Left ventricle myocardium superior (tissue), 1 donor: ENCODE measurements at regions not wholly inside any gene's neighbourhood (a gene's known extent, or its start where the extent isn't known, plus 50 kb on each side); places are given as distances from the start of the nearest gene placed in this dataset.

Experiments
- ATAC-seq: fragments of 200-7000 bp; cut with Tn5 transposase; one replicate; pipeline ENCODE4 v1.9.1; 2020; ENCODE audit warnings: mild to moderate bottlenecking, moderate library complexity
- DNase-seq: peaks from one replicate; pipeline ENCODE4 v3.0.0-alpha.2; 2020
- intact Hi-C: fragments of 100-400 bp; cut with micrococcal nuclease; formaldehyde crosslinking; loops from one replicate; pipeline ENCODE4 v1.11.0; 2022
- donor health status: DM: no; HTN: yes; CAD: no; lungs with severe emphysema.

GRCh38 chr18:11289248-11289647 lies 139.9 kb upstream of the PIEZO2 start:
- no peak for ATAC-seq
- intact Hi-C loops = no loop called here

DNA sequence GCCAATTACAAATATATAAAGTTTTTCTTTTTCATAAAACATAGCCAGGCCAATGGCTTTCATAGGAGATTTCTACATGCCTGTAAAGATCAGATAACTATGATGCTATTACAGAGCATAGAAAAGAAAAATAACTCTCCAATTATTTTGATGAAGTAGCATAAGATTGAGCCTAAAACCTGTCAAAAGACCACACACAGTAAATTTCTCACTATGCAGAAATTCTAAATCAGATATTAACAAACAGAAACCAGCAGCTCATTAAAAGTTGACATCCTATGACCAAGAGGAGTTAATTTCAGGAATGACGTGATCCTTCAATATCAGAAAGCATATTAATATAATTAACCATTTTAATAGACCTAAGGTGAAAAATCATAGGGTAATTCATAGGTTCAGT lies 139.0 kb upstream of the PIEZO2 start:
- intact Hi-C loops = no loop called here
- ATAC-seq = no peak

More at GRCh38 chr18:11289248-11289647, 139.9 kb upstream of the PIEZO2 start:
- no peak for DNase-seq

GRCh38 chr18:11286431-11286830 lies 137.1 kb upstream of the PIEZO2 start:
- DNase-seq = no peak
- intact Hi-C loops = no loop called here
- no peak for ATAC-seq

More for the DNA sequence above, 139.0 kb upstream of the PIEZO2 start:
- DNase-seq = no peak

GRCh38 chr18:11284811-11285210 lies 135.4 kb upstream of the PIEZO2 start:
- ATAC-seq (no peak), DNase-seq (no peak)
- intact Hi-C loops = no loop called here

- ATAC-seq (no peak), DNase-seq (no peak)
- intact Hi-C loops = no loop called here
Measured at GRCh38 chr18:11284349-11284748, 135.0 kb upstream of the PIEZO2 start.

GRCh38 chr18:11283479-11284161 lies 134.3 kb upstream of the PIEZO2 start:
- intact Hi-C loops = no loop called here

GRCh38 chr18:11279461-11279860 lies 130.1 kb upstream of the PIEZO2 start:
- DNase-seq (no peak), ATAC-seq (no peak)
- intact Hi-C loops = no loop called here

More at GRCh38 chr18:11283479-11284161, 134.3 kb upstream of the PIEZO2 start:
- ATAC-seq = no peak
- no peak for DNase-seq

GRCh38 chr18:11276678-11277077 lies 127.3 kb upstream of the PIEZO2 start:
- DNase-seq (no peak), ATAC-seq (no peak)
- intact Hi-C loops = no loop called here

GRCh38 chr18:11274144-11274794 lies 124.9 kb upstream of the PIEZO2 start:
- intact Hi-C loops = no loop called here
- ATAC-seq = no peak

DNA sequence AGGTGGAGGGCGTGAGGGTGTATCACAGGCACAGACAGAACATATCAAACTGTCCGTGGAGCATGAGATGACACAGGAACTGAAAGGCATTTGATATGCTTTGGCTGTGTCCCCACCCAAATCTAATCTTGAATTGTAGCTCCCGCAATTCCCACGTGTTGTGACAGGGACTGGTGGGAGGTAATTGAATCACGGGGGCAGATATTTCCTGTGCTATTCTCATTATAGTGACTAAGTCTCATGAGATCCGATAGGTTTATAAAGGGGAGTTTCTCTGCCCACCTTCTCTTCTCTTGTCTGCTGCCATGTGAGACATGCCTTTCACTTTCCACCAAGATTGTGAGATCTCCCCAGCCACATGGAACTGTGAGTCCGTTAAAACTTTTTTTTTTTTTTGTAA lies 123.1 kb upstream of the PIEZO2 start:
- ATAC-seq (no peak), DNase-seq (no peak)
- intact Hi-C loops = no loop called here

More at GRCh38 chr18:11274144-11274794, 124.9 kb upstream of the PIEZO2 start:
- no peak for DNase-seq

GRCh38 chr18:11271954-11272353 lies 122.6 kb upstream of the PIEZO2 start:
- ATAC-seq (no peak), DNase-seq (no peak)
- intact Hi-C loops = no loop called here

DNA sequence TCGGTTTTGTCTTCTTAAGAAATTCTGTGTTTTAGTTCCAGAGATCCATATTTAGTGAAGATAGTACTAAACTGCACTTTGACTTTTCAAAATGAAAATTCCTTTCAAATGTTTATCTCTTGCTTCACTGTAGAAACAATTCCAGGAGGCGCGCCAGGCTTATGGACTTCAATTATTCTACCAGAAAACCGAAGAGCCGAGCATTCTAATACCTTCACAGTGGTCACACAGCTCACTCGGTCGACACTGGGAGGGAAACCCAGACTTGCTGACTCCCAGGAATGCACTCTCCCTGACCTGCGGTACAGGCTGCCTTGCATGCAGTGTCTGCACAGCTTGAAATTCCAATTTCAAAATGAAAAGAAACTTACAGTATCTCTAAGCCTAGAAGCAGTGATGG lies 119.9 kb upstream of the PIEZO2 start:
- ATAC-seq (no peak), DNase-seq (no peak)
- intact Hi-C loops = no loop called here

DNA sequence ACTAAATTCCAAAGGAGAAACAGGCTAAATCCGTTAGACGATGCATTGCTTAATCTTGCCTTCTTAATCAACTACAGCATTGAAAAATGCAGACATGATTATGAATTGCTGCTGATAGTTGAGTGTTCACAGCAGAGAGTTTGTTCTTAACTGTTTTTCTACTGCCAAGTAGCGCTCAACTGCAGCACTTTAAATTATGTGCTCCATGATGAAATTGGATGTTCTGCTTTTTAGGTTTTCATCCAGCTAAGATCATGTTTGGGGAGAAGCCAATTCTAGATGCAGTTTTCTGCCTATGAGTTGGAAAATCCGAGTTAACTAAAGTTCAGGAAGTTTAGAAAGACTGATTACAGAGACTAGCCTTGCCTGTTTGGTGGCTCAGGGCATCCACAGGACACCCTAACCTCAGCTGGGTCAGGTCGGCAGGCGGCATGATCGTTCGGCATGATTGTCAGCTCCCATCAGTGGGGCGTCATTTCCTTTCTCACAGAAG lies 119.4 kb upstream of the PIEZO2 start:
- peak; percentile 28 for ATAC-seq

GRCh38 chr18:11268153-11268552 lies 118.8 kb upstream of the PIEZO2 start:
- no peak for ATAC-seq
- intact Hi-C loops = no loop called here
- DNase-seq = no peak

More for the DNA sequence above, 119.4 kb upstream of the PIEZO2 start:
- intact Hi-C loops = no loop called here
- DNase-seq = no peak

DNA sequence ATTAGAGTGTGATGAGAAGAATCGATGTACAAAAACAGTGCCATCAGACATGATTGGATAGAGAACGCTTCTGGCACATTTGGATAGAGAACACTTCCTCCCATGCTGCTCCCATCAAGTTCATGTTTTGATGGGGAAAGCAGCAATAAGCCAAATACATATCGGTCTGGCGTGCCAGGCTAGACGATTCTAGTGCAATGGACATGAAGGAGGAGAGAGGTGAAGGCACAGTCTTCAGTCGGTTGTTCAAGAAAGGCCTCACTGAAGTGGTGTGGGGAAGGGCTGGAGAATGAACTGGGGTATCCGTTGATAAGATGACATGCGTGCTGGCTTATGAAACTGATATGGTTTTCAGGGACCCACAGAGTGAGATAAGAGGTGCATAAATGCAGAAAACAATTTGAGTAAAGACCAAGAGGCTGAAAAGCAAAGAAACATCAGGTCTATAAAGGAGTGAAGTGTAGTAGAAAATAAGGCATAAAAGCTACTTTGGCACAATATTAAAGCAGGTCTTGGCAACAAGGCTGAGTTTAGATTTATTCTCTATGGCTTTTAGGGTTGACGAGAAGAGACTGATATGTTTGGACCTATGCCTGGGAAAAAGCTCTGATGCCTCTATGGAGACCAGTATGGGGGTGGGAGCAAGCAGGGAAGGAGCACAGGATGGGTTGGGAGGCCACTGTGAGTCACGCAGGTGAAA lies 117.6 kb upstream of the PIEZO2 start:
- ATAC-seq (no peak), DNase-seq (no peak)
- intact Hi-C loops = no loop called here

- DNase-seq = no peak
- no peak for ATAC-seq
- intact Hi-C loops = no loop called here
Measured at GRCh38 chr18:11261486-11261885, 112.1 kb upstream of the PIEZO2 start.

GRCh38 chr18:11260961-11261461 lies 111.6 kb upstream of the PIEZO2 start:
- DNase-seq = no peak
- intact Hi-C loops = no loop called here

GRCh38 chr18:11259469-11260150 lies 110.2 kb upstream of the PIEZO2 start:
- DNase-seq = peak; percentile 44

More at GRCh38 chr18:11260961-11261461, 111.6 kb upstream of the PIEZO2 start:
- ATAC-seq = no peak

DNA sequence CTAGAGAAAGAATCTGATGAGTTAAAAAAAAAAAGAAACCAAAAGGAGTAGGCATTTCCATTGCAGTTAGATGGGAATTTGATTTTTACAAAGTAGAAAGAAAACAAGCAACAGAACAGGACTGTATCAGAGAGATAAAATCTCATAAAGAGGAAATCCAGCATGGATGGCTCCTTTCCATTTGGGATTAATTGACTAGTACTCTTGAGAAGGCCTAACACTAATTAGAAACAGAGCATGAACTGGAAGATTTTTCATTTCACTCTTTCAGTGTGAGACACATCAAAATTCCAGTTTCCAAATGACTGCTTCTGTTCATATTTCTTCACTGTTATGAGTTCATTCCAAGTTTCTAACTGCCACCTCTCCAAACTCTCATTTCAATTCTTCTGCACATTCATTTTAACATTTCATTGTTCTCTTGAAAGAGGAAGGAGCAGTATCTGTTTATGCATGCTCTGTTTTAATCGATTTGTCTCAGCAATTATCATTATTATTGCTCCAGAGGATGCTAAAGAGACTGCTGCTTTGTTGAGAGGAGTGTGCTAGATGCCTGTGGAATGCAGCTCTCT lies 108.8 kb upstream of the PIEZO2 start:
- DNase-seq (no peak), ATAC-seq (no peak)
- intact Hi-C loops = no loop called here

More at GRCh38 chr18:11259469-11260150, 110.2 kb upstream of the PIEZO2 start:
- intact Hi-C loops = no loop called here
- ATAC-seq = peak; percentile 93
